GM23338 (cell line): ENCODE measurements at regions not wholly inside any gene's neighbourhood (a gene's known extent, or its start where the extent isn't known, plus 50 kb on each side); places are given as distances from the start of the nearest gene placed in this dataset.

Source experiments
- ATAC-seq: fragments of 200-7000 bp; cut with Tn5 transposase; 3 replicates; pipeline ENCODE4 v1.9.1; 2020
- DNase-seq: peaks from one replicate; pipeline ENCODE4 v3.0.0-alpha.2; 2015; ENCODE audit warnings: low spot score
- H2AFZ ChIP-seq: fragments of 200-600 bp; sonication (generic); 2 replicates; pipeline ENCODE4 v1.8.0; 2016; ENCODE audit warnings: antibody characterized with exemption, mild to moderate bottlenecking, moderate library complexity
- H3F3A ChIP-seq: fragments of 200-600 bp; sonication (generic); replicated peaks from 2 replicates; pipeline ENCODE4 v1.8.0; 2017; ENCODE audit warnings: antibody characterized with exemption, mixed run types, low read depth
- H3K27ac ChIP-seq: fragments of 200-600 bp; sonication (generic); 2 replicates; pipeline ENCODE4 v1.6.1; 2016; ENCODE audit warnings: low read depth
- H3K27me3 ChIP-seq: fragments of 200-600 bp; sonication (generic); 2 replicates; pipeline ENCODE4 v1.8.0; 2016; ENCODE audit warnings: mild to moderate bottlenecking, mixed run types, moderate library complexity; ENCODE audit not compliant: insufficient read depth
- H3K36me3 ChIP-seq: fragments of 200-600 bp; sonication (generic); 2 replicates; pipeline ENCODE4 v1.8.0; 2016; ENCODE audit warnings: mild to moderate bottlenecking; ENCODE audit not compliant: insufficient read depth
- H3K4me1 ChIP-seq: fragments of 200-600 bp; sonication (generic); 2 replicates; pipeline ENCODE4 v1.8.0; 2016; ENCODE audit warnings: mild to moderate bottlenecking, moderate library complexity; ENCODE audit not compliant: insufficient read depth
- H3K4me2 ChIP-seq: fragments of 200-600 bp; sonication (generic); 2 replicates; pipeline ENCODE4 v1.7.1; 2017; ENCODE audit warnings: mixed run types
- H3K4me3 ChIP-seq: fragments of 200-600 bp; sonication (generic); 2 replicates; pipeline ENCODE4 v1.6.1; 2016; ENCODE audit warnings: mixed run types
- H3K79me2 ChIP-seq: fragments of 200-600 bp; sonication (generic); replicated peaks from 2 replicates; pipeline ENCODE4 v1.8.0; 2017; ENCODE audit warnings: mild to moderate bottlenecking; ENCODE audit not compliant: insufficient read depth
- H3K9me2 ChIP-seq: fragments of 200-600 bp; sonication (generic); 2 replicates; pipeline ENCODE4 v1.8.0; 2017; ENCODE audit not compliant: insufficient read depth
- H4K20me1 ChIP-seq: fragments of 200-600 bp; sonication (generic); replicated peaks from 2 replicates; pipeline ENCODE4 v1.8.0; 2017; ENCODE audit warnings: mild to moderate bottlenecking; ENCODE audit not compliant: insufficient read depth
- H3K27ac Mint-ChIP-seq: 2 replicates; pipeline ENCODE4 v1.8.0; 2020; ENCODE audit warnings: inconsistent platforms, mild to moderate bottlenecking, moderate library complexity, mixed read lengths
- H3K27me3 Mint-ChIP-seq: 3 replicates; pipeline ENCODE4 v1.8.0; 2022; ENCODE audit warnings: low read depth, mild to moderate bottlenecking, moderate library complexity, mixed read lengths, inconsistent platforms; ENCODE audit not compliant: insufficient read depth, poor library complexity
- H3K36me3 Mint-ChIP-seq: 3 replicates; pipeline ENCODE4 v1.8.0; 2021; ENCODE audit warnings: low read depth, mild to moderate bottlenecking, inconsistent platforms, moderate library complexity, mixed read lengths
- H3K4me1 Mint-ChIP-seq: 3 replicates; pipeline ENCODE4 v1.8.0; 2020; ENCODE audit warnings: mild to moderate bottlenecking, inconsistent platforms, mixed read lengths
- H3K4me3 Mint-ChIP-seq: 3 replicates; pipeline ENCODE4 v1.8.0; 2021; ENCODE audit warnings: moderate library complexity, mild to moderate bottlenecking, inconsistent platforms, mixed read lengths
- H3K9me3 Mint-ChIP-seq: 3 replicates; pipeline ENCODE4 v1.8.0; 2020; ENCODE audit warnings: moderate library complexity, mild to moderate bottlenecking, inconsistent platforms, mixed read lengths
- CREB1 ChIP-seq: fragments of 250-450 bp; sonication (Bioruptor Pico); IDR thresholded peaks from 2 replicates; pipeline ENCODE4 v1.5.0; 2020; ENCODE audit warnings: low read depth, mild to moderate bottlenecking, moderate library complexity
- CTCF ChIP-seq, 2 experiments: fragments of 200-600 bp in 1 of 2; sonication (generic) in 1 of 2; conservative IDR thresholded peaks; 2 replicates each; pipeline versions ENCODE4 v1.5.1 to v1.6.1; 2016 to 2017; ENCODE audit warnings: antibody characterized with exemption in 2 of 2, low read depth in 2 of 2, mild to moderate bottlenecking in 2 of 2, moderate library complexity in 1 of 2
- ETS1 ChIP-seq: IDR thresholded peaks from 2 replicates; pipeline ENCODE4 v1.6.1; 2016; ENCODE audit warnings: antibody characterized with exemption
- EZH2 ChIP-seq: fragments of 200-600 bp; sonication (generic); IDR thresholded peaks from one replicate; pipeline ENCODE4 v1.8.0; 2017; ENCODE audit warnings: antibody characterized with exemption, mild to moderate bottlenecking, low read depth; ENCODE audit not compliant: unreplicated experiment
- EZH2phosphoT487 ChIP-seq: fragments of 200-600 bp; sonication (generic); IDR thresholded peaks from one replicate; pipeline ENCODE4 v1.8.1; 2018; ENCODE audit warnings: antibody characterized with exemption; ENCODE audit not compliant: unreplicated experiment
- NANOG ChIP-seq: IDR thresholded peaks from 2 replicates; pipeline ENCODE4 v1.6.1; 2016; ENCODE audit warnings: antibody characterized with exemption, borderline replicate concordance
- POLR2AphosphoS5 ChIP-seq: IDR thresholded peaks from 2 replicates; pipeline ENCODE4 v1.6.1; 2016; ENCODE audit warnings: antibody characterized with exemption, low read depth
- REST ChIP-seq: IDR thresholded peaks from one replicate; pipeline ENCODE4 v1.6.1; 2018; ENCODE audit warnings: antibody characterized with exemption; ENCODE audit not compliant: unreplicated experiment
- STAT1 ChIP-seq: IDR thresholded peaks from one replicate; pipeline ENCODE4 v1.6.1; 2016; ENCODE audit warnings: antibody characterized with exemption; ENCODE audit not compliant: unreplicated experiment
- ZNF331 ChIP-seq: fragments of 250-450 bp; sonication (Bioruptor Pico); IDR thresholded peaks from 2 replicates; pipeline ENCODE4 v1.5.0; 2020; ENCODE audit warnings: low read depth, mild to moderate bottlenecking, moderate library complexity
- ZNF462 ChIP-seq: fragments of 250-450 bp; sonication (Bioruptor Pico); IDR thresholded peaks from 2 replicates; pipeline ENCODE4 v1.5.0; 2020; ENCODE audit warnings: mild to moderate bottlenecking, moderate library complexity

- Histone ChIP-seq H3K79me2 (no peaks in the 10 kb centered on the region), H3K36me3 (no peaks in the 10 kb centered on the region), H3K4me3 (no peak overlapping the region), H3K27me3 (no peaks in the 10 kb centered on the region), H4K20me1 (no peaks in the 10 kb centered on the region), H3K9me2 (no peaks in the 10 kb centered on the region), H3K4me1 (no peaks in the 10 kb centered on the region), H3F3A (no peaks in the 10 kb centered on the region), H3K4me2 (no peak overlapping the region), H3K27ac (no peak overlapping the region), H2AFZ (no peak overlapping the region)
- ATAC-seq (no peak), DNase-seq (no peak)
- Mint-ChIP-seq H3K4me1 (no peaks in the 10 kb centered on the region), H3K27ac (no peak overlapping the region), H3K27me3 (no peaks in the 10 kb centered on the region), H3K4me3 (no peak overlapping the region), H3K9me3 (peaks cover 10% of the 10 kb centered on the region; the same call in 2 of the 3 replicates), H3K36me3 (peaks cover 3% of the 10 kb centered on the region; the same call in 1 of the 3 replicates)
- TF ChIP-seq EZH2 (no peak), POLR2AphosphoS5 (no peak), CTCF (conservative IDR thresholded peaks at IDR 0.05; ENCODE audit: low read depth in 2 of 2) (no peak), CREB1 (no peak), NANOG (no peak), ZNF331 (CRISPR knock-in tag) (no peak), EZH2phosphoT487 (no peak), REST (no peak), ETS1 (no peak), ZNF462 (CRISPR knock-in tag) (no peak), STAT1 (no peak)
Observed at GRCh38 chr9:31153250-31153840, 1231.1 kb upstream of the ACO1 start.
